Stimulated activated CD8-positive, alpha-beta memory T cell treated with anti-CD3 and anti-CD28 coated beads, Interleukin-4, amount 100 ng/mL, for 48 hours (primary cell): ENCODE measurements at regions not wholly inside any gene's neighbourhood (a gene's known extent, or its start where the extent isn't known, plus 50 kb on each side); places are given as distances from the start of the nearest gene placed in this dataset.

Experiments used
- DNase-seq: peaks from one replicate; pipeline ENCODE4 v3.0.0-alpha.2; 2020

DNA sequence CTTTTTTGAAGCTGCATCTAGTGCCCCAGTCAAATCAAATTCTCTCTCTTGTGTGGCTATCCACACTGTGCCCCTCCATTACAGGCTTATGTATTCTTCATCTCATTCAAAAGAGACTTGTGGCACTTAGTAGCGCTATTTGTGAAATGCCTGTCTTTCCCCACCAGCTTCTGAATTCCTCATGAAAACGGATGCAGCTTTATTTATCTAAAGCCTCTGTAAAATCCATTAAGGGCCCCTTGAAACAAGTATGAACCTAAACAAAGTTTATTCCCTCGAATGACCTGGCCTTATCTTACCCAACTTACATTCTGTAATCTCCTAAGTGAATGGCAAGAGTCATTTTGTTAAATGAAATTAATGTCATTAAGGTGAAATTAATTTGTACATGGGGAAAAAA lies 417.4 kb upstream of the PIK3C3 start:
- no peak for DNase-seq

DNA sequence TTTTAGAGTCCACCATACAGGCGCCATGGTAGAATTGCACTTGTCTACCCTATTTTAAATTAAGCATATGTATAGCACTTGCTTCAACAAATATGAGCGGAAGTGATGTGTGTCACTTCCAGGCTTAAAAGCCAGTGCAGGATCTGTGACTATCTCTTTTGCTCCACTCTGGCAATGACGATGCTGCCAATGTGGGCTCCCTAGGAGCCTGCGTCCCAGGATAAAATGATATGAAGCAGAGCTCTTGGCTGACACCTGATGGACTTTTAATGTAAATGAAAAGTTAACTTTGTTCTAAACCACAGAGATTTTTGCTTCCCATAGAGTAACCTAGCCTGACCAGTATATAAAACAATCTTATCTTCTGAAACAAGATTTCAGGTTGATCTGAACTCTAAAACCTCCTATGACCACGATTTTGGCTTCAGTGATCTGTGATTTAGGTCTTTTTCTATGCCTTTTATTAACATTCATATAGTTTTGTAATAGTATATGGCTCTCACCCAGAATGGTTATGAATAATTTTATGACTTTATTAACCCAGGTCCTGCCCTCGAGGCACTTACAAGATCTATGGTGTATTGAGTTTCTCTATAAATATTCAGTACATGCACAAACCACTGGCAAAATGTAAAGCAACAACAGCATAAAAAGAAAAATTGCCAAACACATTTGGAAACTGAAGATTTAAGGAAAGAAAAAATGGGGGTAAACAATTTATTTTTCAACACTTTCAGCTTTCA lies 422.5 kb upstream of the PIK3C3 start:
- no peak for DNase-seq

DNA sequence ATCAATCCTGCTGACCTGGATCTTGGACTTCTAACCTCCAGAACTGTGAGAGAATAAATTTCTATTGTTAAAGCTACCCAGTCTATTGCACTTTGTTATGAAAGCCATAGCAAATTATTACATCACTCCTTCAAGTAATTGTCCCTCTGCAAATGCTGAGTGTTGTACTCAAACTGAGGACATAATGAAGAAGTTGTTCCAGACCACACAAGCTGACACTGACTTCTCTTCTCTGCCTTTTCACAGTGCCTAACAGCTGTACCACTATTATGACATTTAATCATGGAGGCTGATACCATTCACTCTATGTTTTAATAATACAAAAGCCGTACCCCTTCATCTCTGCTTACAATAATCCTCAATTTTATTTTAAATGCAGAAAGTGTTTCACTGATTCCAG lies 424.1 kb upstream of the PIK3C3 start:
- no peak for DNase-seq

DNA sequence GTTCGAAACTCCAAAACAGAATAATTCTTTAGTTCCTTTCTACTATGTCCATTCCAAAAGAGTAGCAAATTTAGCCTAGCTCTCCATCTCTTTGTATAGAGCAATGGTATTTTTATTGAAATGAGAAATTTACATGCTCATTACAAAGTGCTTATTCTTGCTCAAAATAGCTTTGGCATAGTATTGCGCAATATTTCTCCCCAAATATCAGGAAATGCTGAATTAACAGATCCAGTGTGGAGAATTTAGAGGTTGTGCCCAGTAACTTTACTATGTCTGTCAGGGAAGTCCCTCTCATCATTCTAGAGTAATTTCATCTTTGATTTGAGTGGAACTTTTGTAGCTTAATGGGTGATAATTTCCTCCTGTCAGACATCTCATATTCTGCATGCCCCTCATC lies 425.9 kb upstream of the PIK3C3 start:
- no peak for DNase-seq

DNA sequence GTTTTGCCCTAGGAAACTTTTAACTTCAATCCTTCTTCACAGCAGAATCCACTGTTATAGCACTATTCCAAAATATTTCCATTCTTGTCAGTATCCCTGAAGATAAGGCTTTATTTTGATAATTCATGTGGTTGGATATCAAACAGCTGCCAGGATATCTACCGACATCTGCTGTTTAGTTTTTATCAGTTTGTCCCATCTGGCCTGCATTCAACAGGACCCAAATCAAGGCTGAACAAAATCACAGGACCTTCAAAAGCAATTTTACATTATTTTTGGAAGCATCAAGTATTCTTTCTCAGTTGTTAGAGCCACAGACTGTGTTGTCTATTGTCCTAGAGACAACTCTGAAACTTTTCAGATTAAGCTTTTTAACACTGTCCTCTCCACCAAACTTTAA lies 429.0 kb upstream of the PIK3C3 start:
- DNase-seq, result no peak

DNA sequence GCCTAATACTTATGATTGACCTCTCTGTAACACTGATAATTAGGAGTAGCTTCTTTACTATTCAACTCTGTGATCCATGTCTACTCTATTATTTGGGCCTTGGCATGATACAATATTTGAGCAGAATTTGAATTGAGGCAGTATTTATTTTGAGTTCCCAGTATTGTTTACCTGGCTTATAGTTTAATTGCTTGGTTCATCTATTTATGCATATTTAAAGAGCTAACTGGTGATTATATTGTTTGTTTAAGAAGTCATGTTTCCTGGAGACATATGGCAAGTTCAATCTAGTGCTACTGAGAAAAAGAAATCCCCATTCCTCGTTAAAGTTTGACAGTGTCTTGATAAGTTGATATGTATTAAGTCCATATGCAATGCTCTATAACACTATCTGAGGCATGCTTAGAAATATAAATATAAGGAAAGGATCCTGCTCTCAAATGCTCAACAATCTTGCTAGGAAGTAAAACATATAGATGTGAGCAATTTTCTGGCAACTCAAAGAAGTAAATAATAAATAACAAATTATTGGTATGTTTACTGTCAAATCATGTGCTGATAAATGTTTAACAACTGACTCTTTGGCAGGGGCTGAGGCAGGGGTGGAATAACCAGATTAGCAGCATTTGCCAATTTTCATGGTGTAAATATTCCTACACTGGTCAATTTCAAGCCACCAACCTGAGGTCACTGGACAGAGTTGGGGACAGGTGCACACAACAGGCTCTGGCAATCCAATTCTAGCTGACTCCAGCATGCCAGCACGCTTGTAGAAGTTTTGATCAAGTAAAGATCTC lies 430.2 kb upstream of the PIK3C3 start:
- no peak for DNase-seq

DNA sequence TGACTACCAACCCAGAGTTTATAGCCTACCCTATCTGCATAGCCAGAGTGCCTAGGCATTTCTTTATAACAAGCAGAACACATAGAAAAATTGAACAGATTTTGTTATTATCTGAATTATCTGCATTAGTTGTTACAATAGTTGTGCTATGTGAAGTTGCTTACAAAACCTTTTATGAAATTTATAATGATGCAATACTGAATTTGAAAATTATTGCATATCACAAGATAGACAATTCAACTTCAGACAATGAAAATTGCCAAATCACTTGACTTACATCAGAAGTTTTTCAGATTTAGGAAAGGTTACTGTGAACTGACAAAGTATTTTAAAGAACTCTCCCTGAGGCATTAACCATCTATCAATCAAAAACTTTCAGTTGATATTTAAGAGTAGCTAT lies 437.9 kb upstream of the PIK3C3 start:
- no peak for DNase-seq

DNA sequence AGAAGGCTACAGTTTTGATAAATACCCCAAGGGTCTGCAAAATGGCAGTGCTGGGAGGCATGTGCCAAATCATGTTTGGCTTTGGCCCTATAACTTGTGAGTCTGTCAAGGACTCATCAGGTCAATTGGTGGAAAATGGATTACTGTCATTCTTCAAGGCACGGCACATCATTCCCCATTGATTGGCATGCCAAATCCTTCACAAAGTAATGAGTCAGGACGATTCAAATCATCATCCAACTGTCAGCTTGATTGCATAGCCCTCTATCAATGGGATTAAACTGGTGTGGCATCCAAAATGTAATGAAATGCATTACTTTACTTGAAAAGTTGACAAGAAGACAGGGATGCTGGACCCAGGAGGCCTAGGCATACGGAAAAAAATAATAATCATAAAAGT lies 441.6 kb upstream of the PIK3C3 start:
- no peak for DNase-seq

DNA sequence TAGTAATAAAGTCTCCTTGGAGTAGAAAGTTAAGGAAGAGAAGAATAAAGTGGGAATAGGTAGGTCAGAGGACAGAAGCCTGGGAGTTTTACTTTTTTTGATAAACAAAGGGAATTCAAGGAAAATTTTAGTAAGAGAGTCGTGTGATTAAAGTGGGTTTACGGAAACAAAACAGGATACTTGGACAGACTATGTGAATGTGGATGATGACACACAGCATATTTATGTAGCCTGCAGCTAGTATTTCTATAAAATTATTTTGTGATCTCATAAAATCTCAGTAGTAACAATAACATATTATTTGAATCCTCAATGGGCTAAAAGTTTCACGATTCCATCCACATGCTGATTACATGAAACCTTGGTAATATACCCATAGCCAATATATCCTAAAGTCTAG lies 450.7 kb upstream of the PIK3C3 start:
- DNase-seq, result no peak

DNA sequence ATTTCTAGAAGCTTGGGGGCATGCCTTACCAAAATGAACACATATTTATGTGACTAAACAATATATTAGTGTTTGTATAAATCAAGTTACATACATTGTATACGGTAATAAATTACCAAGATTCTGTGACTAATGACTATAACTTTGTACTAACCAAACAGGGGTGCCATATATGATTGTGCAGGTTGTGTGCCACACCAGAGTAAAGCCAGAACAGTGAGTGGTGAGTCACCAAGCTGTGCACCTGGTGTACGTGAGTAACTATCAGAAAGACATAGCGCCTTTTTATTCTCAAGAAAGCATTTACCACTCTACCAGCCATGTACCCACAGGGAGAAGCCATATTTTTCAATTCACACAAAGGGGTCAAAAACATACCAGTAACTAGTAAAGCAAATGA lies 453.2 kb upstream of the PIK3C3 start:
- no peak for DNase-seq

DNA sequence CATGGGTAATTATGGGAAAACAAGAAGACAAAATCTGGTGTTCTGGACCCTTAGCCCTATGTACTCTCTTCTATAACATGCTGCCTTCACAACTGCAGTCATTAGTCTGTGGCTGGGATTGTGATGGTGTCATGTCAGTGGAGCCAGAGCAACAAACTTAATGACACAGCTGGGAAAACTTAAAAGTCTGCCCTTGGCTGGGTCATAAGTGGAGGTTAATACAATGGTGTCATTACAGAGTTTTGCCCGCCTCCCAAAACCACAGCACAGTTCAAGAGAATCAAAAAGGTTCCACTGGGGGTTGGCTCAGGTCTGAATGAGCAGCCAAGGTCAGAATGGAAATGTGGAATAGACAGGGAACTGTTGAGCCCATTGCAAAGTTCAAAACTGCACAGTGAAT lies 455.7 kb upstream of the PIK3C3 start:
- DNase-seq, result no peak

DNA sequence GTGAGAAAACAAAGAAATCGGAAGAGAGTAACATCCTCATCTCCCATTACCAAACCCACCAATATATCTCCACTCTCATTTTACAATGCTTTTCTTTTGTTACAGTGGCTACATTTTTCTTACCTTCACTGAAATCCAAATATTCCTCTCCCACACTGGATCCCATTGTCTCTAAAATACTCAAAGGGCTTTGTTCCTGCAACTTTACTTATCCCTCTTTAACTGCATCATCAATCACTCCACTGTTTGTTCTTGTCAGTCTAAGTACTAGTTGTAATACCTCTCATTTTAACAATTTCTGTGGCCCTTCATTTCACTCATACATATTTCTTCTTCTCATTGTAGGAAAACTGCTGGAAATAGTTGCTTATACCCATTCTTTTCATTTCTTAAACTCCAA lies 464.2 kb upstream of the PIK3C3 start:
- no peak for DNase-seq

DNA sequence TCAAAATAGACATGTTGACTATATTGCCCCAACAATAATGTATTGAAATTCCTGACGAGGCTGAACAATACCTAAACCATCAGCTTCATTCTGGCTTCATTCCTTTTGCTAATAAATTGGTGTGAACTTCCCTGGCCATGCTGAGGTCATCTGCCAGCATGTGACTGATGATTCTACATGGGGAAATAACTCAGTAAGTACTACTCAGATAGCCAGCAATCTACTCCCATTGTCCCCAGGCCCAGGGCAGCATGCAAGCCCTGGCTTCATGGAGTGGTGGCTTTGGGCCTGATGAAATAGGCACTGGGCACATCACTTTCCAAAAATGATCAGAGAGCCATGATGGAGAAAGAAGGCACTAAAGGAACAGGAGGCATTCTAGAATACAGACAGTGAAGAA lies 468.5 kb upstream of the PIK3C3 start:
- DNase-seq, result no peak

DNA sequence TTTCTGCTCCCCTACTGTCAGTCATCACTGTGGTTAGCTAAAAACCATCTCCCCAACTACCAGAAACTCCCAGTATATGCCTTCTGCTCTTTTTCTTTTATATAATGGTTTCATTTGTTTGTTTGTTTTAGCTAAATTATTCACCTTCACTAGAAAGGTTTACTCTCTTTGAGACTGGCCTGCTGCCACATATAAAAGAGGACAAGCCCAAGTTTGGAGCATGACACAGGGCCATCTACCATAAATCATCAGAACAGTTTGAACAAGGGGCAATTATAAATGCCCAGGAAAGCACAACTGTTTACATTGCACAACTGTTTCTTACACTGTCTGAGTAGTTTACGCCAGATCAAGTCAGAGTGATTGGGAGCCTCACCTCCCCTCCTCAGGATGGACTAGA lies 471.0 kb upstream of the PIK3C3 start:
- DNase-seq, result no peak

DNA sequence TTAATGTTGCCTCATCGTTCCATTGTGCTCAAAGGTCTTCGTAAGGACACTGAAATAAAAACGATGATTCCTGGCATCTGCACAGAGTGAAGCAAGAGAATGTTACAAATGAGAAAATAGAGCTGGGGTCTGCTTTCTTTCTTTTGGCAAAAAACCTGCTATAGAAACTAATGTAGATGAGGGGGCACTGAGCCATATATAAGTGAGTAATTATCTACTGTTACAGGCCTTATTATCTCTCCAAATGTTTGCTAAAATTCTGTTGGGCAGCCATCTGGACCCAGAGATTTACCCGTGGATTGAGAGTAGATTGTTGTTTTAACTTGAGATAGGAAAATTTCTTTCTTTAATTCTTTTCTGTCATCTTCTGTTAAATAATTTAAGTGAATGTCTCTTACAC lies 472.5 kb upstream of the PIK3C3 start:
- no peak for DNase-seq

DNA sequence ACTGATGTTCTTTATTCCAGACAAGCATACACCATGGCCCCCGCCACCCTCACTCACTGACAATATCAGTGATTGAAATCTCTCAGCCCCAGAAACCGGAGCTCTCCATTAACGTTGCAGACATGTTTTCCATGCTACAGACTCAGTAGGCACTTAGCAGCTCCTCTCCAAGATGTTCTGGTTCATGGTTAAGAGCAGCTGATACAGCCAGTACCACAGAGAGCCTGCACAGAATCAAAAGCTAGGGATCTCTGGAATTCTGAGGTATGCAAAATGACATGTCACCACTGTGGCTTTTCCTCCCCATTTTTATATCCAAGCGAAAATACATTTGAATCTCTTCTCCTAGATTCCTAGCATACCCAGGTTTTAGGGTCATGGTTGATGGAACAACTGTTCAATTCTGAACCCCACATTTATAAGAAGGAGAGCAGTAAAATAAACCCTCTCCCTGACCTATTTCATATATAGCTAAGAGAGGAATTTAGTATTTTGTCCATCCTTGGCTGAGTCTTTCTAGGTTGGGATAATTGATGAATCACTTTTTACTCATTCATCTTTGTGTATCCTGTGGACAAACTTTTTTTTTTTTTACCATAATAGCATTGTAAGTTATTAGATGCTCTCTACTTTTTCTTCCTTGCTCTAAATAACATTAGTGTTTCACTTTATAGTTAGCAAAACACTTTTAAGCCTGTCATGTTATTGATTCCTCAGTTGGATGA lies 488.4 kb upstream of the PIK3C3 start:
- DNase-seq, result no peak

DNA sequence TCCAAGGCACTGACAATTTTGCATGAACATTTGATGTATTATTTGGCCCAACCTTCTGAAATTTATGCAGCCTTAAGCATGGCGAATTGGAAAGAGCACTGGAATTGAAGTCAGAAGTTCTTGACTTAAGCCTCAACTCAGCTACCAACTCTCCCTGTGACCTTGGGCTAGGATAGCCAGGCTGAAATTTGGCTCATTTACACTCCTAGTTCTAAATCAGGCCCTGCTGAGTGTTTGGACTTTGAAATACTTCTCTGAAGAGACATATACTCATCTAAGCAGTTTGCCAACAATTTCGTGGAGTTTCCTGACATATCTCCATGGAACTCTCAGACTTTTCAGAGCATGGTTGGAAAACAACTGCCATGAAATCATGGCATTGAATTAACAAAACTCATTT lies 489.6 kb upstream of the PIK3C3 start:
- DNase-seq, result no peak

DNA sequence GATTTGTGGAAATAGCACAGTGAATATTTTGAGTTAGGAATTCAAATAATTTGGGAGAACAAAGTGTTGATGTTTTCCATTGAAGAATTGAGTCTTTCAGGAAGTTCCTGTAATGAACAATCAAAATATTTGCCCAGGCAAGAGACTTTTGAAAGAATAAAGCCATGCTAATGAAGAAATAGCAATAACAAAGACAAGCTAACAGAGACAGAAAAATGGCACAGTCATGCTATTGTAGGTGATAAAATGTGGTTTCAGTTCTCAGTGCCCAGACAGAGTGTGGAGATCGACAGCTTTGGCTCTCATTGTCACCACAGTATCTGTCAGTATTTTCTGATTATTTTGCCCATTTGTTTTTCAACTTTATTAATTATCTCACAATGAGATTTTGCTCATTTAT lies 490.8 kb upstream of the PIK3C3 start:
- no peak for DNase-seq

DNA sequence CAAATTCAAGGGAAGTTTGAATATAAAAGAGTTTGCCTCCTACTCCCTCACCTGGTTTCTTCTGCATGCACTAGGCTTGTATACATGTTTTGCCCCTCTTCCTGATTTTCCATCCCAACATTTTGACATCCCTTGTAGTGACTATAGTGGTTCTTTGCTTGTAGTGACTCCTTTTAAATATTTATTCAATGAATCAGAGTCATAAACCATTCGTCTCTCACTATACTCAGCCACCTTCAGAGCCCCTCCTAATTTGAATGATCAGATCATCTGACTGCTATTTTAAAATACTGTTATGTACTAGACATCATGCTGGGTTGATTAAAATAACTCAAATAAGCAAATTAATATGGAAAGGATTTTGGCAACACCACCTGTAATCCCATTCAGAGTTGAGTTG lies 492.1 kb upstream of the PIK3C3 start:
- DNase-seq, result no peak

DNA sequence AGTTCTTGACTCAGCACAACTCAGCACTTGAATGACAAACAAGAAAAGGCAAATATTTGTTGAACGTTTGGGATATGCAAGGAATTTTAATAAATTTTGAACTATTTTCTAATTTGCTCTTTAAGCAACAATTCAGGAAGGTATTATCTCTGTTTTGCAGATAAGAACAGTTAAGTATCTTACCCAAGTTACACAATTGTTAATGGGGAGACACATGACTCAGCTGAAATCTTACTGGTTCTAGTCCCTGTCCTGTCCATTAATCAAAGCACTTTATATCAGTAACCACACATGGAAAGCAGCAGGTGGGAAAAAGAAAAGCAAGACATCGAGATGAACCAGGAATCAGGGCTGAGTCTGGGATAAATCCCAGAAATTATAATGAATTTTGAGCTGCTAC lies 493.9 kb upstream of the PIK3C3 start:
- no peak for DNase-seq

DNA sequence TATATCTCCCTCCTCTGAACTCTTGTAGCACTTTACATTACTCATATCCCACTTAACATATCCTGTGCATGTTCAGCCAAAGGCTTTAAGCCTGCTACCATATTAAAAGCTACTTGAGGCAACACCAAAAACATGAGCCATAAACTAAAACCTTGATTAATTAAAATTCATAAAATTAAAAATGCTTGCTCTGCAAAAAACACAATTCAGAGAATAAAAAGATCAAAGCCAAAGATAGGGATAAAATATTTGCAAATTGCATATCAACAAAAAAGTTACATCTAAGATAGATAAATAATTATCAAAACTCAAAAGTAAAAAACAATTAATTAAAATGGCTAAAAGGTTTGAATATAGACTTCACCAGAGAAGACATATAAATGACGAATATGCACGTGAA lies 495.4 kb upstream of the PIK3C3 start:
- no peak for DNase-seq

DNA sequence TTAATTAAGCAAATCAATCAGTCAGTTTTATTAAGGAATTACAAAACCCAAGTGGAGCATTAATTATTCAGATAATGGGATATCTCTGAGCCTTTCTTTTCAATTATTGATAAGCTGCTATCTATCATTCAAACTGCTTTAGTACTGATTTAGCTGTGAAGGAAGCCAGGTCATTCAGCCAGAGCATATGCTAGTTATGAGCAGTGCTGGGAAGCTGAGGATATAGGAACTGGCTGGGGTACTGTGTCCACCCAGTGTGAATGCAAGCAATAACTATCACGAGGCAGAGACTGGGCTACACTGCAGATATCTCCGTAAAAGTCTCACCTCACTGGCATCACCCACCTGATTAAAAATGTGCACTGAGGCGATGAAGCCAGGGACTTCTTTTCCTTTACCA lies 496.7 kb upstream of the PIK3C3 start:
- no peak for DNase-seq

DNA sequence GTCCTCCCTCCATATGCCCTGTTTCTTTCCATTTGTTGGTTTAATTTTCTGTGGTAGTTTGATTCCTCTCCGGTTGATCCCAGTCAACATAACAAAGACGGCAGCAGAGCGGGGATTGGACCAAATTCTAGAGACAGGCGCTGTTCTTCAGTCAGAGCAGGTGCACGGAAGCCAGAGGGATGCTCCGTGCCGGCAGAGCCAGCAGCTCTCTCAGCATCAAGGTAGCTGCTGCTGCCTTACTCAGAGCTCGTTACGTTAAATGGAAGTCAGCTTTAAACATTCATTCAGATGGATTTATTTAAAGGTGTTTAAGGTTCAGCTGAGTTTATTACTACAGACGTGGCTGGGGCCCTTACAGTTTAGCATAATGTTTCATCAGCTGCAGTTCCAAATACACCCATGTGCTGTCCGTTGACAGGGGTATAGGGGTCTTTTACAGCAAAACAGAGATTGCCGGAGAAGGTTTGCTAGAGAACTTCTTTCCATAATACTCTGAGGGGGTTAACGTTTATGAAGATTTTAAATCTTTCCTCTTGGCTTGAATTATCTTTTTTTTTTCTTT lies 497.2 kb upstream of the PIK3C3 start:
- no peak for DNase-seq

DNA sequence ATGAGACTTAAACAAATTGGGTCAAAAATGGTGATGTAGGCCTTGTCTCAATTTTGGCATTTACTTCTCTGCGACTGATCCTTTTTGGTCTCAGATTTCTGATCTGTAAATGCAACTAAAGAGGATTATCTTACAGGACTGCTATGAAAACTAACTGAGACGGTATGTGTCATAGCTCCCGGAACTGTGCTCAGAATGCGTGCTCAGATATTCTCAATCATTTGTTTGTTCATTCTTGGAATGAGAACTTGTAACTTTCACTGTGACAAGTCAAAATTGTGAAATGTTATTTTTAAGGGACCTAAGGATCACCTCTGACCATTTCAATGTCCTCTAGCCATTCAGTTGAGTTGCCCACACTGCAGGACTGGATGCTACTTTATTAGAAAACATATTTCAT lies 498.2 kb upstream of the PIK3C3 start:
- DNase-seq, result no peak
